SK-N-SH (cell line): ENCODE measurements at regions not wholly inside any gene's neighbourhood (a gene's known extent, or its start where the extent isn't known, plus 50 kb on each side); places are given as distances from the start of the nearest gene placed in this dataset.

ENCODE experiments used
- CTCF ChIA-PET: fragments of 300-600, 350-600 bp; formaldehyde crosslinking; extraction: SDS; loops from one replicate; lab custom pipeline; 2021; lab: Yijun Ruan, JAX
- POLR2A ChIA-PET: fragments of 350-600 bp; sonication (Branson Sonifier 250); formaldehyde crosslinking; extraction: SDS; loops from one replicate; lab custom pipeline; 2020; ENCODE audit warnings: antibody characterized with exemption, inconsistent platforms; lab: Yijun Ruan, JAX
- DNase-seq: peaks from one replicate; pipeline ENCODE4 v3.0.0; 2012
- H2AFZ ChIP-seq: fragments of 200-600 bp; sonication (generic); 2 replicates; pipeline ENCODE4 v1.8.1; 2016; ENCODE audit warnings: antibody characterized with exemption, mild to moderate bottlenecking, low read depth
- H3F3A ChIP-seq: fragments of 200-600 bp; sonication (generic); replicated peaks from 2 replicates; pipeline ENCODE3; 2016; ENCODE audit warnings: antibody characterized with exemption, mild to moderate bottlenecking; ENCODE audit not compliant: insufficient read depth
- H3K27ac ChIP-seq, 2 experiments: fragments of 200-500 bp in 1 of 2; fragments of 200-600 bp in 1 of 2; sonication (Bioruptor generic) in 1 of 2; sonication (generic), shearing (Covaris generic) in 1 of 2; 2 replicates each; pipeline versions ENCODE4 v1.5.1 to v1.6.1; 2014 to 2016; ENCODE audit warnings: low read depth in 2 of 2, inconsistent platforms in 1 of 2, low read length in 1 of 2, mild to moderate bottlenecking in 1 of 2, mixed read lengths in 1 of 2
- H3K27me3 ChIP-seq: fragments of 200-600 bp; sonication (generic), shearing (Covaris generic); 2 replicates; pipeline ENCODE4 v1.6.1; 2016; ENCODE audit warnings: mixed run types; ENCODE audit not compliant: insufficient read depth
- H3K36me3 ChIP-seq, 2 experiments: fragments of 200-500 bp in 1 of 2; fragments of 200-600 bp in 1 of 2; sonication (Bioruptor generic) in 1 of 2; sonication (generic) in 1 of 2; replicated peaks in 1 of 2; 2 replicates each; pipeline versions ENCODE3 to v1.5.1; 2014 to 2016; ENCODE audit warnings: low read length in 1 of 2, mild to moderate bottlenecking in 1 of 2; ENCODE audit not compliant: insufficient read depth in 2 of 2, control insufficient read depth in 1 of 2
- H3K4me1 ChIP-seq, 2 experiments: fragments of 200-500 bp in 1 of 2; fragments of 200-600 bp in 1 of 2; sonication (Bioruptor generic) in 1 of 2; sonication (generic), shearing (Covaris generic) in 1 of 2; 2 replicates each; pipeline versions ENCODE4 v1.5.1 to v1.6.1; 2014 to 2016; ENCODE audit warnings: low read depth in 1 of 2, low read length in 1 of 2, mixed run types in 1 of 2; ENCODE audit not compliant: insufficient read depth in 2 of 2, control insufficient read depth in 1 of 2
- H3K4me2 ChIP-seq: fragments of 200-600 bp; sonication (generic), shearing (Covaris generic); 2 replicates; pipeline ENCODE4 v1.6.1; 2017; ENCODE audit warnings: mixed run types
- H3K4me3 ChIP-seq, 2 experiments: fragments of 200-500 bp in 1 of 2; fragments of 200-600 bp in 1 of 2; sonication (Bioruptor generic) in 1 of 2; sonication (generic), shearing (Covaris generic) in 1 of 2; 2 replicates each; pipeline versions ENCODE4 v1.5.1 to v1.8.1; 2014 to 2016; ENCODE audit warnings: low read depth in 2 of 2, inconsistent platforms in 1 of 2, low read length in 1 of 2, mild to moderate bottlenecking in 1 of 2, mixed read lengths in 1 of 2, moderate library complexity in 1 of 2
- H3K79me2 ChIP-seq: fragments of 200-600 bp; sonication (generic); 2 replicates; pipeline ENCODE4 v1.8.1; 2017; ENCODE audit warnings: mild to moderate bottlenecking; ENCODE audit not compliant: insufficient read depth
- H3K9ac ChIP-seq: fragments of 200-600 bp; sonication (generic); 2 replicates; pipeline ENCODE4 v1.6.1; 2017; ENCODE audit warnings: mixed run types
- H3K9me2 ChIP-seq: fragments of 200-600 bp; sonication (generic); 2 replicates; pipeline ENCODE4 v1.6.1; 2017; ENCODE audit warnings: mixed run types
- H3K9me3 ChIP-seq: fragments of 200-600 bp; sonication (generic); 2 replicates; pipeline ENCODE4 v1.6.1; 2017; ENCODE audit warnings: mixed run types, mild to moderate bottlenecking, moderate library complexity
- H4K20me1 ChIP-seq: fragments of 200-600 bp; sonication (generic); 2 replicates; pipeline ENCODE4 v1.6.1; 2017; ENCODE audit warnings: mild to moderate bottlenecking, mixed run types; ENCODE audit not compliant: insufficient read depth
- CHD2 ChIP-seq: fragments of 150-350 bp; IDR thresholded peaks from 2 replicates; pipeline ENCODE4 v1.6.1; 2018; ENCODE audit warnings: low read length; ENCODE audit not compliant: partially characterized antibody
- ELF1 ChIP-seq: IDR thresholded peaks from 2 replicates; pipeline ENCODE4 v1.4.0; 2012
- EP300 ChIP-seq, 2 experiments: IDR thresholded peaks; 2 replicates each; pipeline versions ENCODE4 v1.4.0 to v1.6.1; 2012; ENCODE audit warnings: borderline replicate concordance in 1 of 2, low read depth in 1 of 2, low read length in 1 of 2
- FOXJ3 ChIP-seq: sonication (generic); formaldehyde crosslinking; IDR thresholded peaks from 2 replicates; pipeline ENCODE4 v1.5.1; 2020; ENCODE audit warnings: mild to moderate bottlenecking, missing genetic modification reagents
- GABPA ChIP-seq: IDR thresholded peaks from 2 replicates; pipeline ENCODE4 v1.4.0; 2012; ENCODE audit warnings: low read depth, mild to moderate bottlenecking
- MEF2A ChIP-seq: IDR thresholded peaks from 2 replicates; pipeline ENCODE4 v1.4.0; 2012; ENCODE audit warnings: low read depth, borderline replicate concordance
- MXI1 ChIP-seq: IDR thresholded peaks from 2 replicates; pipeline ENCODE4 v1.6.1; 2012; ENCODE audit warnings: mild to moderate bottlenecking, low read depth, low read length, improper control_type of control experiment
- NFIC ChIP-seq: IDR thresholded peaks from 2 replicates; pipeline ENCODE4 v1.4.0; 2012; ENCODE audit warnings: borderline replicate concordance
- NRF1 ChIP-seq: IDR thresholded peaks from 2 replicates; pipeline ENCODE4 v1.6.1; 2012; ENCODE audit warnings: low read depth, mild to moderate bottlenecking, low read length
- RAD21 ChIP-seq: IDR thresholded peaks from 2 replicates; pipeline ENCODE4 v1.6.1; 2012; ENCODE audit warnings: mild to moderate bottlenecking, low read length
- RCOR1 ChIP-seq: fragments of 150-350 bp; IDR thresholded peaks from 2 replicates; pipeline ENCODE4 v1.6.1; 2017; ENCODE audit warnings: antibody characterized with exemption, low read length
- TAF1 ChIP-seq: IDR thresholded peaks from 2 replicates; pipeline ENCODE4 v1.6.1; 2012; ENCODE audit warnings: low read depth, mild to moderate bottlenecking, low read length, moderate library complexity, borderline replicate concordance
- TCF12 ChIP-seq: IDR thresholded peaks from 2 replicates; pipeline ENCODE4 v1.4.0; 2012
- WGBS: methylation state at CpG from one replicate; pipeline ENCODE4 v1.1.6; 2017; ENCODE audit warnings: low lambda C conversion rate; 5-methylcytosine and 5-hydroxymethylcytosine counted together
- TF ChIP-seq, protein P1 (sequence below): fragments of 200-600 bp; sonication (generic); IDR thresholded peaks from 2 replicates; pipeline ENCODE4 v1.6.1; 2017; ENCODE audit warnings: antibody characterized with exemption, mild to moderate bottlenecking, moderate library complexity
- TF ChIP-seq, protein P2 (sequence below): IDR thresholded peaks from 2 replicates; pipeline ENCODE4 v1.4.0; 2012; ENCODE audit warnings: low read depth
- TF ChIP-seq, protein P3 (sequence below): IDR thresholded peaks from 2 replicates; pipeline ENCODE4 v1.4.0; 2012; ENCODE audit warnings: low read depth, borderline replicate concordance

DNA sequence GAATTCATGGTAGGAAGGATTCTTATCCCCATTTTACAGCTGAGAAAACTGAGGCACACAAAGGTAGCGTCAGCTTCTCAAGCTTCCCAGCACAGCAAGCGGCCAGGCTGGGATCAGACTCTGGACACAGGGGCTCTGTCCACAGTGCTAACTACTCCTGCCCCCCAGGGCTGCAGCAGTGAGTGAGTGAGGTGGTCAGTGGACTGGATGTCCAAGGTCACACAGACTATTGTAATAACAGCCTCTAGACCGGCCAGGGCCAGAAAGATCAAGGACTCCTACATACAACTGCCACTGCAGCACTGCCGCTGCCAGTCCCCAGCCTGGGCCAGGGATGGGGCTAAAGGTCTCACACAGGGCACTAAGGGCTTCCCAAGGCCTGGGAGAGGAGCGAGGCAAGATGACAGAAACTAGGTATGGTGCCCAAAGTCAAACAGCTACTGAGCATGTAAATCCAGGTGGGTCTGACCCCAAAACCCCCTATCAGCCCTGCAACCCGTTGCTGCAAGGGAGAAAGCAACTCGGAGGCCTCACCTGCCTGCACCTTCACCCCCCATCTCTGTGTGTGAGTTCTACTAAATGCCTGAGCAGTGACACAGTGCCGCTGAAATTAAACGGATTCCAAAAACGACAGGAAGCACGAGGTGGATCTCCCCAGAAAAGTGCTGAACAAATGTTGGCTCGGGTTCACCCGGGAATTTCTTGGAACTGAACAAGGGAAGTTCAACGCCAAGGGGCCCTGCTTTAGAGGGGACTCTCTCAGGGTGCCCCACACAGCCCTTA is 161.8 kb upstream of the GRK3 start:
- peaks cover 5 to 31% of the 10 kb centered on the region in 2 experiments; a peak in 1 of 4 replicates for H3K4me1 ChIP-seq
- POLR2A ChIA-PET = no interaction called here
- CTCF ChIA-PET = interaction anchor here (1.1 kb wide), 1 partner anchor 17 kb away, joined by 3 read pairs; no protein-coding TSS in a partner anchor
- no peak overlapping the region for H2AFZ ChIP-seq
- no peaks in the 10 kb centered on the region for H3K36me3 ChIP-seq
- no peaks in the 10 kb centered on the region for H3K27me3 ChIP-seq
- H3K4me3 ChIP-seq = peak overlapping the region in 1 of 2 experiments; percentile 14; a peak in 1 of 4 replicates
- H3K9me2 ChIP-seq = no peaks in the 10 kb centered on the region
- peaks cover 18% of the 10 kb centered on the region for H3K79me2 ChIP-seq
- no peaks in the 10 kb centered on the region for H3K9me3 ChIP-seq
- WGBS = 85% methylated on average over 4 of the region's 14 CpGs
- no peaks in the 10 kb centered on the region for H3F3A ChIP-seq
- DNase-seq = no peak
- peak overlapping the region; percentile 79 for H3K4me2 ChIP-seq
- H4K20me1 ChIP-seq = peaks cover 9% of the 10 kb centered on the region; the same call in 1 of the 2 replicates
- H3K9ac ChIP-seq = no peak overlapping the region
- TF ChIP-seq, protein P1, sequence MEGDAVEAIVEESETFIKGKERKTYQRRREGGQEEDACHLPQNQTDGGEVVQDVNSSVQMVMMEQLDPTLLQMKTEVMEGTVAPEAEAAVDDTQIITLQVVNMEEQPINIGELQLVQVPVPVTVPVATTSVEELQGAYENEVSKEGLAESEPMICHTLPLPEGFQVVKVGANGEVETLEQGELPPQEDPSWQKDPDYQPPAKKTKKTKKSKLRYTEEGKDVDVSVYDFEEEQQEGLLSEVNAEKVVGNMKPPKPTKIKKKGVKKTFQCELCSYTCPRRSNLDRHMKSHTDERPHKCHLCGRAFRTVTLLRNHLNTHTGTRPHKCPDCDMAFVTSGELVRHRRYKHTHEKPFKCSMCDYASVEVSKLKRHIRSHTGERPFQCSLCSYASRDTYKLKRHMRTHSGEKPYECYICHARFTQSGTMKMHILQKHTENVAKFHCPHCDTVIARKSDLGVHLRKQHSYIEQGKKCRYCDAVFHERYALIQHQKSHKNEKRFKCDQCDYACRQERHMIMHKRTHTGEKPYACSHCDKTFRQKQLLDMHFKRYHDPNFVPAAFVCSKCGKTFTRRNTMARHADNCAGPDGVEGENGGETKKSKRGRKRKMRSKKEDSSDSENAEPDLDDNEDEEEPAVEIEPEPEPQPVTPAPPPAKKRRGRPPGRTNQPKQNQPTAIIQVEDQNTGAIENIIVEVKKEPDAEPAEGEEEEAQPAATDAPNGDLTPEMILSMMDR = no peak
- no peak for TF ChIP-seq ELF1
- no peak for TF ChIP-seq FOXJ3 (CRISPR knock-in tag)
- H3K27ac ChIP-seq = no peak overlapping the region; a peak in 1 of 4 replicates

DNA sequence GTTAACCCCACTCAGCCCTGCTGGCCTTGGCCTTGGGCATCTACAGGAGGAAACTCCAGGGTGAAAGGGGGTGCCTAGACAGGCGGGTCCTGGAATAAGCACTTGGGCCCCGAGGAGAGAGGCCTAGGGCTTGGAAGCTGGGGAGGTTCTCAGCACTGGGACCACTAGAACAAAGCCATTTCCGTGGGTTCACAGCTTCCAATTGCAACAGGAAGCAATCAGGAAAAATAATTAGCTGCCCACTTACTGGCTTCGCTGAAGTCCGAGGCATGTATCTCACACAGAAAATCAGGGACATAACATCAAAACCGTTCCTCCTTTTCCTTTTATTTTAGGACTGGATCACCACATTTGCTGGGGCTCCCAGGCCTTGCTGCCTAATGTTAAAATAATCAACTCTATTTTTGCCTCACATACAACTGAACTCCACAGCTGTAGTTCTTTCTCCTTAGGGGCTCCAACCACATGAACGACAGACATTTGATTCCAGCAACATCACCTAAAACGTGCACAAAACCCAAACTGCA is 161.1 kb upstream of the GRK3 start:
- H3K4me3 ChIP-seq = peak overlapping the region; percentile 59 to 61; a peak in 3 of 4 replicates
- 31% methylated on average over 8 of the region's 8 CpGs for WGBS
- no peaks in the 10 kb centered on the region for H3F3A ChIP-seq
- no peaks in the 10 kb centered on the region for H3K9me2 ChIP-seq
- CTCF ChIA-PET = interaction anchor here (0.9 to 1.4 kb wide), 4 partner anchors 8 to 41 kb away, joined by 3 to 5 read pairs (median 3); no protein-coding TSS in a partner anchor
- H3K27me3 ChIP-seq = no peaks in the 10 kb centered on the region
- DNase-seq = no peak
- TF ChIP-seq NFIC (no peak), NRF1 (no peak), FOXJ3 (CRISPR knock-in tag) (no peak), MEF2A (no peak), RCOR1 (no peak), EP300 (IDR thresholded peaks at IDR 0.05; ENCODE audit: borderline replicate concordance in 1 of 2, low read depth in 1 of 2, low read length in 1 of 2) (no peak), RAD21 (no peak), GABPA (no peak), CHD2 (no peak), TAF1 (no peak), MXI1 (no peak), TCF12 (no peak)
- TF ChIP-seq, protein P2, sequence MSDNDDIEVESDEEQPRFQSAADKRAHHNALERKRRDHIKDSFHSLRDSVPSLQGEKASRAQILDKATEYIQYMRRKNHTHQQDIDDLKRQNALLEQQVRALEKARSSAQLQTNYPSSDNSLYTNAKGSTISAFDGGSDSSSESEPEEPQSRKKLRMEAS = no peak
- TF ChIP-seq, protein P3, sequence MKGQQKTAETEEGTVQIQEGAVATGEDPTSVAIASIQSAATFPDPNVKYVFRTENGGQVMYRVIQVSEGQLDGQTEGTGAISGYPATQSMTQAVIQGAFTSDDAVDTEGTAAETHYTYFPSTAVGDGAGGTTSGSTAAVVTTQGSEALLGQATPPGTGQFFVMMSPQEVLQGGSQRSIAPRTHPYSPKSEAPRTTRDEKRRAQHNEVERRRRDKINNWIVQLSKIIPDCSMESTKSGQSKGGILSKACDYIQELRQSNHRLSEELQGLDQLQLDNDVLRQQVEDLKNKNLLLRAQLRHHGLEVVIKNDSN = no peak
- H3K4me1 ChIP-seq = peaks cover 5 to 31% of the 10 kb centered on the region in 2 experiments; a peak in 1 of 4 replicates
- H3K9ac ChIP-seq = peak overlapping the region; percentile 18; the same call in 1 of the 2 replicates
- peaks cover 18% of the 10 kb centered on the region for H3K79me2 ChIP-seq
- peak overlapping the region in 1 of 2 experiments; percentile 64; a peak in 2 of 4 replicates for H3K27ac ChIP-seq
- H3K9me3 ChIP-seq = no peaks in the 10 kb centered on the region
- H4K20me1 ChIP-seq = peaks cover 9% of the 10 kb centered on the region; the same call in 1 of the 2 replicates
- no peak overlapping the region for H2AFZ ChIP-seq
- no peaks in the 10 kb centered on the region for H3K36me3 ChIP-seq
- H3K4me2 ChIP-seq = peak overlapping the region; percentile 79
- POLR2A ChIA-PET = no interaction called here
